H1 (cell line): ENCODE measurements at regions not wholly inside any gene's neighbourhood (a gene's known extent, or its start where the extent isn't known, plus 50 kb on each side); places are given as distances from the start of the nearest gene placed in this dataset.

ENCODE experiments used
- CTCF ChIA-PET: fragments of 300-600 bp; sonication (Branson Sonifier 250); formaldehyde crosslinking; loops from one replicate; lab custom pipeline; 2021; ENCODE audit not compliant: partially characterized antibody; lab: Charles Lee
- POLR2A ChIA-PET: fragments of 300-600 bp; sonication (Branson Sonifier 250); formaldehyde crosslinking; loops from one replicate; lab custom pipeline; 2021; ENCODE audit warnings: inconsistent platforms; ENCODE audit not compliant: partially characterized antibody; lab: Charles Lee
- DNase-seq, 2 experiments: peaks; one replicate each; pipeline versions ENCODE4 v3.0.0 to v3.0.0-alpha.2; 2010 to 2022; ENCODE audit warnings: low spot score in 2 of 2, low read depth in 1 of 2, mixed read lengths in 1 of 2
- FAIRE-seq: peaks from 2 replicates; lab custom pipeline; 2011; peaks lifted over from hg19 to GRCh38; lab: Jason Lieb, UNC
- H2AFZ ChIP-seq: 2 replicates; pipeline ENCODE4 v1.8.1; 2012; ENCODE audit warnings: low read length, inconsistent platforms
- H2AK5ac ChIP-seq: 2 replicates; pipeline ENCODE4 v1.6.1; 2013; ENCODE audit warnings: low read depth, low read length
- H2BK120ac ChIP-seq: replicated peaks from 2 replicates; pipeline ENCODE3; 2013; ENCODE audit warnings: low read depth, low read length, inconsistent platforms
- H2BK12ac ChIP-seq: 2 replicates; pipeline ENCODE4 v1.6.1; 2013; ENCODE audit warnings: low read depth, low read length
- H2BK15ac ChIP-seq: 2 replicates; pipeline ENCODE4 v1.6.1; 2013; ENCODE audit warnings: low read length
- H2BK20ac ChIP-seq: 2 replicates; pipeline ENCODE4 v1.6.1; 2013; ENCODE audit warnings: low read length
- H2BK5ac ChIP-seq: 2 replicates; pipeline ENCODE4 v1.6.1; 2013; ENCODE audit warnings: low read depth, low read length
- H3K14ac ChIP-seq: 2 replicates; pipeline ENCODE4 v1.6.1; 2013; ENCODE audit warnings: inconsistent platforms; ENCODE audit not compliant: insufficient read length
- H3K18ac ChIP-seq: 2 replicates; pipeline ENCODE4 v1.6.1; 2013; ENCODE audit warnings: low read length; ENCODE audit errors: extremely low read depth
- H3K23ac ChIP-seq: 2 replicates; pipeline ENCODE4 v1.6.1; 2013; ENCODE audit warnings: inconsistent platforms; ENCODE audit not compliant: insufficient read length
- H3K23me2 ChIP-seq: 2 replicates; pipeline ENCODE4 v1.6.1; 2013; ENCODE audit warnings: low read depth, low read length
- H3K27ac ChIP-seq: 2 replicates; pipeline ENCODE4 v1.6.1; 2011; ENCODE audit warnings: low read depth, low read length, inconsistent platforms
- H3K27me3 ChIP-seq, 4 experiments: replicated peaks in 1 of 4; 1 replicate in 1 of 4; 2 replicates in 3 of 4; pipeline versions ENCODE4 v1.6.1 to v1.8.1; 2011 to 2013; ENCODE audit warnings: low read length in 3 of 4, mild to moderate bottlenecking in 3 of 4, inconsistent platforms in 2 of 4, mixed read lengths in 2 of 4, moderate library complexity in 1 of 4; ENCODE audit not compliant: control insufficient read depth in 3 of 4, insufficient read depth in 3 of 4; ENCODE audit errors: extremely low read depth in 1 of 4
- H3K36me3 ChIP-seq, 4 experiments: 2 replicates each; pipeline versions ENCODE4 v1.6.1 to v1.8.1; 2011 to 2013; ENCODE audit warnings: mild to moderate bottlenecking in 4 of 4, low read length in 3 of 4, moderate library complexity in 2 of 4, control low read depth in 1 of 4, inconsistent platforms in 1 of 4; ENCODE audit not compliant: insufficient read depth in 4 of 4, control insufficient read depth in 2 of 4
- H3K4ac ChIP-seq: replicated peaks from 2 replicates; pipeline ENCODE3; 2013; ENCODE audit warnings: low read length, low read depth, mixed read lengths, inconsistent platforms; ENCODE audit not compliant: insufficient read length
- H3K4me1 ChIP-seq, 4 experiments: replicated peaks in 1 of 4; 1 replicate in 1 of 4; 2 replicates in 3 of 4; pipeline versions ENCODE4 v1.6.1 to v1.8.1; 2011 to 2013; ENCODE audit warnings: low read length in 3 of 4, inconsistent platforms in 2 of 4, mixed read lengths in 1 of 4; ENCODE audit not compliant: insufficient read depth in 4 of 4, control insufficient read depth in 3 of 4
- H3K4me2 ChIP-seq, 2 experiments: 2 replicates each; pipeline versions ENCODE4 v1.6.1 to v1.8.1; 2011 to 2013; ENCODE audit warnings: low read depth in 2 of 2, low read length in 2 of 2, control low read depth in 1 of 2, inconsistent platforms in 1 of 2, mild to moderate bottlenecking in 1 of 2; ENCODE audit not compliant: insufficient read depth in 1 of 2
- H3K4me3 ChIP-seq, 4 experiments: fragments of 200-600, 300-600 bp in 1 of 4; sonication (generic), shearing (Covaris generic), sonication (Bioruptor Twin) in 1 of 4; 2 replicates each; pipeline versions ENCODE4 v1.5.1 to v1.8.1; 2011 to 2016; ENCODE audit warnings: low read length in 4 of 4, low read depth in 3 of 4, control low read depth in 2 of 4, inconsistent platforms in 2 of 4, mild to moderate bottlenecking in 2 of 4, mixed read lengths in 1 of 4, moderate library complexity in 1 of 4; ENCODE audit not compliant: insufficient read depth in 2 of 4; ENCODE audit errors: extremely low read depth in 1 of 4
- H3K56ac ChIP-seq: replicated peaks from 2 replicates; pipeline ENCODE3; 2013; ENCODE audit warnings: low read depth, mild to moderate bottlenecking, mixed read lengths, low read length, inconsistent platforms; ENCODE audit not compliant: insufficient read length
- H3K79me1 ChIP-seq: 2 replicates; pipeline ENCODE4 v1.6.1; 2013; ENCODE audit warnings: low read depth, low read length, control low read depth
- H3K79me2 ChIP-seq, 2 experiments: 2 replicates each; pipeline versions ENCODE4 v1.6.1 to v1.8.1; 2012 to 2013; ENCODE audit warnings: low read length in 2 of 2, mild to moderate bottlenecking in 2 of 2, inconsistent platforms in 1 of 2; ENCODE audit not compliant: insufficient read depth in 2 of 2, control insufficient read depth in 1 of 2
- H3K9ac ChIP-seq, 4 experiments: replicated peaks in 1 of 4; 1 replicate in 1 of 4; 2 replicates in 3 of 4; pipeline versions ENCODE4 v1.6.1 to v1.8.1; 2011 to 2013; ENCODE audit warnings: low read depth in 3 of 4, low read length in 3 of 4, control low read depth in 2 of 4, mild to moderate bottlenecking in 2 of 4, moderate library complexity in 2 of 4, inconsistent platforms in 1 of 4; ENCODE audit errors: extremely low read depth in 1 of 4
- H3K9me3 ChIP-seq, 2 experiments: 2 replicates each; pipeline versions ENCODE4 v1.6.1 to v1.8.1; 2012 to 2013; ENCODE audit warnings: mild to moderate bottlenecking in 2 of 2, moderate library complexity in 2 of 2, control low read depth in 1 of 2, inconsistent platforms in 1 of 2, low read depth in 1 of 2, low read length in 1 of 2, mixed read lengths in 1 of 2; ENCODE audit not compliant: insufficient read depth in 2 of 2
- H4K20me1 ChIP-seq, 2 experiments: replicated peaks in 1 of 2; 2 replicates each; pipeline versions ENCODE3 to v1.8.1; 2011 to 2013; ENCODE audit warnings: inconsistent platforms in 2 of 2, low read length in 2 of 2, mild to moderate bottlenecking in 1 of 2; ENCODE audit not compliant: insufficient read depth in 2 of 2, control insufficient read depth in 1 of 2
- H4K5ac ChIP-seq: 2 replicates; pipeline ENCODE4 v1.6.1; 2013; ENCODE audit warnings: low read length, low read depth, mixed read lengths, inconsistent platforms; ENCODE audit not compliant: insufficient read length
- H4K8ac ChIP-seq: 2 replicates; pipeline ENCODE4 v1.8.0; 2013; ENCODE audit warnings: mild to moderate bottlenecking, moderate library complexity, low read length, inconsistent platforms; ENCODE audit not compliant: insufficient read depth; ENCODE audit errors: extremely low read depth
- H4K91ac ChIP-seq: replicated peaks from 2 replicates; pipeline ENCODE3; 2013; ENCODE audit warnings: low read length, mixed read lengths, inconsistent platforms; ENCODE audit not compliant: insufficient read length
- ASH2L ChIP-seq: fragments of 200-600, 300-600 bp; sonication (generic); IDR thresholded peaks from one replicate; pipeline ENCODE4 v1.7.1; 2017; ENCODE audit warnings: low read length
- ATF2 ChIP-seq: IDR thresholded peaks from 2 replicates; pipeline ENCODE4 v1.6.1; 2012; ENCODE audit warnings: low read length, inconsistent platforms
- ATF3 ChIP-seq: IDR thresholded peaks from 2 replicates; pipeline ENCODE4 v1.6.1; 2011; ENCODE audit warnings: low read depth, mild to moderate bottlenecking, low read length; ENCODE audit not compliant: insufficient read depth
- BACH1 ChIP-seq: IDR thresholded peaks from 2 replicates; pipeline ENCODE4 v1.6.1; 2012; ENCODE audit warnings: low read length, improper control_type of control experiment
- CBX8 ChIP-seq: fragments of 300-800, 300-1000 bp; sonication (generic); IDR thresholded peaks from 2 replicates; pipeline ENCODE4 v1.7.1; 2016; ENCODE audit warnings: low read depth, low read length, borderline replicate concordance
- CHD1 ChIP-seq: IDR thresholded peaks from 2 replicates; pipeline ENCODE4 v1.6.1; 2012; ENCODE audit warnings: low read depth, low read length, improper control_type of control experiment
- CREB1 ChIP-seq: IDR thresholded peaks from 2 replicates; pipeline ENCODE4 v1.6.1; 2012; ENCODE audit warnings: inconsistent platforms
- EZH2 ChIP-seq: fragments of 200-600 bp; sonication (generic); IDR thresholded peaks from 2 replicates; pipeline ENCODE4 v1.7.1; 2012; ENCODE audit warnings: low read depth, mild to moderate bottlenecking, moderate library complexity, low read length, inconsistent platforms; ENCODE audit not compliant: severe bottlenecking
- GTF2F1 ChIP-seq: IDR thresholded peaks from 2 replicates; pipeline ENCODE4 v1.6.1; 2012; ENCODE audit warnings: low read depth, low read length, improper control_type of control experiment, borderline replicate concordance
- POLR2AphosphoS5 ChIP-seq: IDR thresholded peaks from 2 replicates; pipeline ENCODE4 v1.6.1; 2011; ENCODE audit warnings: low read depth, low read length
- RXRA ChIP-seq: IDR thresholded peaks from 2 replicates; pipeline ENCODE4 v1.6.1; 2011; ENCODE audit warnings: low read depth, mild to moderate bottlenecking, low read length, moderate library complexity; ENCODE audit not compliant: insufficient read depth
- SP2 ChIP-seq: IDR thresholded peaks from 2 replicates; pipeline ENCODE4 v1.6.1; 2012; ENCODE audit warnings: mild to moderate bottlenecking, low read length, inconsistent platforms
- TAF1 ChIP-seq: IDR thresholded peaks from 2 replicates; pipeline ENCODE4 v1.6.1; 2011; ENCODE audit warnings: mild to moderate bottlenecking, low read depth, low read length
- YY1 ChIP-seq: IDR thresholded peaks from 2 replicates; pipeline ENCODE4 v1.6.1; 2011; ENCODE audit warnings: low read depth, mild to moderate bottlenecking, low read length
- ZNF274 ChIP-seq: IDR thresholded peaks from 2 replicates; pipeline ENCODE4 v1.7.0; 2012; ENCODE audit warnings: low read length, borderline replicate concordance; ENCODE audit errors: extremely low read depth

- FAIRE-seq = no peak
- CTCF ChIA-PET = no interaction called here
- no peak for TF ChIP-seq ATF2
- no peak for TF ChIP-seq ASH2L
- no peak for TF ChIP-seq CHD1
- TF ChIP-seq TAF1 = no peak
- TF ChIP-seq ZNF274 = no peak
- no peak for TF ChIP-seq EZH2
- TF ChIP-seq SP2 = no peak
- no peak for TF ChIP-seq CBX8
- no peak for TF ChIP-seq CREB1
- TF ChIP-seq YY1 = no peak
- TF ChIP-seq GTF2F1 = no peak
- no peak for TF ChIP-seq RXRA
- no peak for TF ChIP-seq BACH1
- TF ChIP-seq ATF3 = no peak
- TF ChIP-seq POLR2AphosphoS5 = no peak
Measured at GRCh38 chr4:124183926-124184325, 528.6 kb downstream of the ANKRD50 start.

More at GRCh38 chr4:124183926-124184325, 528.6 kb downstream of the ANKRD50 start:
- H4K5ac ChIP-seq = no peak overlapping the region
- no peak overlapping the region for H3K14ac ChIP-seq
- no peak overlapping the region for H2BK5ac ChIP-seq
- no peaks in the 10 kb centered on the region for H3K79me2 ChIP-seq
- no peak overlapping the region for H2AK5ac ChIP-seq
- no peak overlapping the region for H4K91ac ChIP-seq
- no peaks in the 10 kb centered on the region for H3K36me3 ChIP-seq
- H3K27me3 ChIP-seq = no peaks in the 10 kb centered on the region
- H2BK15ac ChIP-seq = no peak overlapping the region
- POLR2A ChIA-PET = no interaction called here
- peaks cover 0 to 2% (median 0%) of the 10 kb centered on the region in 4 experiments; a peak in 2 of 7 replicates for H3K4me1 ChIP-seq
- H3K9ac ChIP-seq = no peak overlapping the region
- H3K56ac ChIP-seq = no peak overlapping the region
- H4K20me1 ChIP-seq = no peaks in the 10 kb centered on the region
- no peaks in the 10 kb centered on the region for H3K9me3 ChIP-seq
- H3K79me1 ChIP-seq = no peaks in the 10 kb centered on the region
- H3K23ac ChIP-seq = no peak overlapping the region
- H2BK12ac ChIP-seq = no peak overlapping the region
- H3K4me2 ChIP-seq = no peak overlapping the region
- H3K27ac ChIP-seq = no peak overlapping the region
- no peak overlapping the region for H2AFZ ChIP-seq
- no peak overlapping the region for H3K4ac ChIP-seq
- no peak overlapping the region for H2BK20ac ChIP-seq
- H3K23me2 ChIP-seq = no peaks in the 10 kb centered on the region
- H3K4me3 ChIP-seq = no peak overlapping the region
- no peak overlapping the region for H4K8ac ChIP-seq
- no peak for DNase-seq
- no peak overlapping the region for H2BK120ac ChIP-seq
- H3K18ac ChIP-seq = no peak overlapping the region
